OCI-M2 (cell line): ENCODE measurements at regions not wholly inside any gene's neighbourhood (a gene's known extent, or its start where the extent isn't known, plus 50 kb on each side); places are given as distances from the start of the nearest gene placed in this dataset.

ENCODE experiments used
- DNase-seq: peaks from one replicate; lab custom pipeline; 2025; ENCODE audit not compliant: unreplicated experiment; lab: John Stamatoyannopoulos, UW

DNA sequence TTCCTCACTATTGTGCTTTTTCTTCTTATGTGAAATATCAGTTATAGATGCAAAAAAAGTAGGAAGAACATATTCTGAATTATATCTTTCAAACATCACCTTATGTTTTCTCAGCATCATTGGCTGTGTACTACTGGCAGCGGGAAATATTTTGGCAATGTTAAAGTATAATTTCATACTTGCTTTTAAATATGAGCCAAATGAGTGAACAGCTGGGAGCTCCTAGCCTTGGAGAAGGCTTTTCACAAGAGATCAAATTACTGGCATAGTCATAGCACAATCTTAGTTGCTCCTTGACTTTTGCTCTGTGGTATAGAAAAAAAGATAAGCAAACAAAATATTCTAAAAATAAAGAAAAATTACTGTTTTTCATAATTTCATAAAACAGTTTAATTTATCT, 1575.8 kb upstream of the PABPC4L start:
- no peak for DNase-seq

GRCh38 chr4:135775909-135776308, 1574.3 kb upstream of the PABPC4L start:
- no peak for DNase-seq

DNA sequence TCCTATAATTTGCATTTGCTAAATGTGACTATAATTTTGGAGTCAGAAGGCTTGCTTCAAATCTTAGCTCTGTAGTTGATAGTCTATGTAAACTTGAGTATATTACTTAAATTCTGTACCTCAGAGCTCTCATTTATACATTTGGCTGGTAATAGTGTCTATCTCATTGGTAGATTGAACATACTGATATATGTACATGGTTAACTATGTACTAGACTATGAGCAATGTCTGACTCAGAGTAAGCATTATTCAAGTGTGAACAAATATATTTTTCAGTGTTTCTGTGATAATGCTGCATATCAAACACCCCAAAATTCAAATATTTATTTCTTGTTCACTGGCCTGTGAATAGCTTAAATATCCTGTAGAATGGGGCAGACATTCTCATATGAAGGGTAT, 1568.9 kb upstream of the PABPC4L start:
- DNase-seq: no peak

DNA sequence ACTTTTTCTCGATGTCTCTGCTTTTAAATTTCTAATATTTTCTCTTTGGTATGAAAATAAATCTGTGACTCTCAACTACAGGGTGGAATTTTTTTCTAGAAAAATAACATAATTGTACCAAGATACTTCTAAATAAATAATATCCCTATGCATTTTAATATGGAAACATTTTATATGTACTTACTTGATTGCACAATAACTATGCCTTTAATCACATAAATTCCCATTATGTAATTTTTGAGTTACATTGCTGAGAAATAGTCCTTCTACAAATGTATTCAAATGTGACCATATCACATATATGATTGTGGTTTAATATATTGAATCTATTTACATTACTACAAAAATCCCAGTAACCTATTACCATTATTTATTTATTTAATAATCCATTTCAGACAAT, 1543.3 kb upstream of the PABPC4L start:
- no peak for DNase-seq

- no peak for DNase-seq
Measured at GRCh38 chr4:135741583-135741982, 1540.0 kb upstream of the PABPC4L start.

GRCh38 chr4:135739354-135739753, 1537.8 kb upstream of the PABPC4L start:
- no peak for DNase-seq

- no peak for DNase-seq
Measured at GRCh38 chr4:135735512-135735911, 1533.9 kb upstream of the PABPC4L start.

DNA sequence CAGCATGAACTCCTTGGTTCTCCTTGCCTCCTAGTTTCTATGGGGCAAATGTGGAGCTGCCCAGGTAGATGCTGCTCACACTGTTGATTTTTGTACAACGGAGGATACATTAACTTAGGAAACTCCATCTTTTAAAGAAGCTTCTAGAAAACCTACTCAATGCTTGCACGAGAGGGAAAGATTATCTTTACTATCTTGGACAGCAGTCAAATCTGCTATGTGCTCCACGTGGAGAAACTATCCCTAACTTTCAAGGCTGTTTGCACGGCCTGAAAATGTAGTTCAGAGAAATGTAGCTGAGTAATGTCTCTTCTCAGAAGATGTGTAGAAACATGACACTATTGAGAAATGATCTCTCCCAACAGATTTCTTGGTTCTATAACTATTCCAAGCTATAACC, 1530.9 kb upstream of the PABPC4L start:
- no peak for DNase-seq

GRCh38 chr4:135731682-135732081, 1530.1 kb upstream of the PABPC4L start:
- no peak for DNase-seq

DNA sequence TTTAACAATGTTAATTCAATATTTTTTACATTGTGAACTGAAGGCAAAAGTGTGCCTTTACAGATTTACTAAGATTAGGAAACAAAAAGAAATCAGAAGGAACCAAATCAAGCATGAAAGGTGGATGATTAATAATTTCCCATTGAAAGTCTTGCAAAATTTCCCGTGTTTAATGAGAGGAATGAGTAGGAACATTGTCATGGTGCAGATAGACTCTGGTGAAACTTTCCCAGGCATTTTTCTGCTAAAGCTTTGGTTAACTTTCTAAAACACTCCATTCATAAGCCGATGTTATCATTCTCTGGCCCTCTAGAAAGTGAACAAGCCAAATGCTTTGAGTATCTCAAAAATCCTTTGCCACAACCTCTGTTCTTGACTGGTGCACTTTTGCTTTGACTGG, 1522.8 kb upstream of the PABPC4L start:
- DNase-seq: no peak

DNA sequence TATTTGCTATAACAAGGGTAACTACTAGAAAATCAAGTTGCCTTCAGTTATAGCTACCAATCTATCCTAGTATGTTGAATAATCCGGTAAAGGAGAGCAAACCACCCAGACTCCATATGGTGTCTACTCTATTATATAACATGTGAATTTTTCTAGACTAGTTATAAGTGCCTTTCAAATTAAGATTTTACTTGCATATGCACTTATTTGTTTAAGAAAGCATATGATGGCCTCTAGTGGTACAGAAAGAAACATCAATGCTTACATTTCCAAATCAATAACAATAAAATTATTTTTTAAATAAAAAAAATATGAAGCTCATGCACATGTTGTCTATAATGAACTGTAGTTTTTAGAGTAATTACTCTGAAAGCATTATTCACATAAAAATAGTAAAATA, 1516.4 kb upstream of the PABPC4L start:
- no peak for DNase-seq

DNA sequence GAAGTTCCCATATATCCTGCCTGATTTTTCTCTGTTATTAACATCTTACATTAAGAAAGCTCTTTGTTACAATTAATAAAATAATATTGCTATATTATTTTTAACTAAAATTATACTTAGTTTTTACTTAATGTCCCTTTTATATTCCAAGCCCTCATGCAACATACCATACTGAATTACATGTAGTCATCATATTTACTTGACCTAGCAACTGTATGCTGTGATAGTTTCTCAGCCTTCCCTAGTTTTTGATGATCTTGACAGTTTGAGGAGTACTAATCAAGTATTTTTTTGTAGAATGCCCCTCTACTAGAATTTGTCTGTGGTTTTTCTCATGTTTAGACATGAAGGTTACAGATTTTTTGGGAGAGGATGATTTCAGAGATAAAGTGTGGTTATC, 1503.8 kb upstream of the PABPC4L start:
- no peak for DNase-seq

DNA sequence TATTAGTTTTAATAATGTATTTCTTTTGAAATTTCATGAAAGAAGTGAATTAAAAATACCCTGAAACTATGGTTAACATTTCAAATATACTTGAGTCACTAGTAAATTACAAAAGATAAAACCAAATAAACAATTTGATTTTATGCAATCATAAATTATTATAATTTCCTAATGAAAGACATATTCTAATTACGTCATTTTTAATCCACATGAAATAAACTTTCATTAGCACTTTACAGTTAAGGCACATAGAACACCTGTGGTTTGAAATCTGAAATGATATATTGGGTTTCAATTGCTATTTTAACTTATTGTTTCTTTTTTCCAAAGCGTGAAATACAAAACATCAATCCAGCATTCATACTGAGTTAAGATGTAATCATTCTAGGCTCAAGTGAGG, 1492.5 kb upstream of the PABPC4L start:
- DNase-seq: no peak

DNA sequence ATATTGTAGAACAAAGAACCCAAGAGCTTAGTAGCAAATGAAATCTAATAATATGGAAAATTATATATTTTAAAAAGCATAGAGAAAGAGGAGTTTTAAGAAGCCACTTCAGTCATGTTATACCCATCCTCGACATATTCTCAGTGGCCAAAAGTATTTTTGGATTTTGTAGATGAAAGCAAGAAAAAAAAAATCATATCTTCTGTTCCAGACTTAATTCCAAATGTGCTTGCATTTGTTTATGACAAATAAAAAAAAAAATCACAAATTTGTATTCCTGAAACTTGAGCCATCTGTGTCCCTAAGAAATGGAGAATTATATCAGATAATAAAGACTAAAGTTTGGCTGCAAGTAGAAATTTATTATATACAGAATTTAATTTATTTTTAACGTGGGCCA, 1482.4 kb upstream of the PABPC4L start:
- DNase-seq: no peak

GRCh38 chr4:135672202-135672601, 1470.6 kb upstream of the PABPC4L start:
- DNase-seq: no peak

DNA sequence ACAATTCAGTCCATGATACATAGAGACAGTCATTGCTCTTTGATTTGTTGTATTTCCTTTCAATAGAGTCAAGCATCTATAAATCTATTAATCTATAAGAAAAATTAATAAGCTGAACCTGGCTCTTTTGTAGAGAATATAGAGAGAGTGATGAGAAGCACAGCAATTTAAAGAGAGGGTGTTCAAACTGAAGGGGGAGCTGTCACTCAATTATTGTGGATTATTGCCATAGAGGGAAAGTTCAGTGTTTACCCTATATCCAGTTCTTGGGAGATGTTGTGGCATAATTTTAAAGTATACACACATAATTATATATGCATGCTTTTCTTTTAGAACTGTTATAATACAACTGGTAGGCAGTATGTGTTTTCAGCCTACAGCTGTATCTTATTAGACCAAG, 1469.0 kb upstream of the PABPC4L start:
- no peak for DNase-seq
